ENCODE measurements at regions not wholly inside any gene's neighbourhood (a gene's known extent, or its start where the extent isn't known, plus 50 kb on each side); places are given as distances from the start of the nearest gene placed in this dataset.

- TF ChIP-seq POLR2A (IDR thresholded peaks at IDR 0.05) (no peak), CTCF (IDR thresholded peaks at IDR 0.05) (no peak), POLR2AphosphoS5 (IDR thresholded peaks at IDR 0.05) (no peak), EP300 (IDR thresholded peaks at IDR 0.05) (no peak)
Observed at GRCh38 chr7:152583006-152583405, 92.9 kb downstream of the XRCC2 start.
